Lower leg skin (tissue), 4 donors: ENCODE measurements at regions not wholly inside any gene's neighbourhood (a gene's known extent, or its start where the extent isn't known, plus 50 kb on each side); places are given as distances from the start of the nearest gene placed in this dataset.

Experiments
- DNase-seq, 2 donors: peaks; one replicate each; pipeline ENCODE4 v3.0.0-alpha.2; 2019; ENCODE audit warnings: low spot score in 2 of 2
- H3K4me3 ChIP-seq: fragments of 200-600 bp; sonication (generic); 2 replicates; pipeline ENCODE4 v1.5.1; 2017; ENCODE audit warnings: mild to moderate bottlenecking, low read depth; ENCODE audit not compliant: poor library complexity, severe bottlenecking
- POLR2A ChIP-seq, 2 donors: fragments of 450-650 bp; IDR thresholded peaks; one replicate each; pipeline ENCODE4 v1.6.1; 2016 to 2017; ENCODE audit warnings: antibody characterized with exemption in 2 of 2, mild to moderate bottlenecking in 1 of 2, moderate library complexity in 1 of 2
- WGBS, 2 donors: methylation state at CpG; one replicate each; pipeline ENCODE4 v1.1.5; 2018; 5-methylcytosine and 5-hydroxymethylcytosine counted together
- intact Hi-C: fragments of 100-400 bp; cut with DNase I; formaldehyde crosslinking; loops from one replicate; pipeline ENCODE4 v1.15.0; 2023; ENCODE audit warnings: low total_unique reads
- TF ChIP-seq, protein P1 (sequence below), 3 donors: fragments of 450-650 bp; IDR thresholded peaks; one replicate each; pipeline ENCODE4 v1.5.1; 2016; ENCODE audit warnings: antibody characterized with exemption in 3 of 3, mild to moderate bottlenecking in 3 of 3, moderate library complexity in 2 of 3

DNA sequence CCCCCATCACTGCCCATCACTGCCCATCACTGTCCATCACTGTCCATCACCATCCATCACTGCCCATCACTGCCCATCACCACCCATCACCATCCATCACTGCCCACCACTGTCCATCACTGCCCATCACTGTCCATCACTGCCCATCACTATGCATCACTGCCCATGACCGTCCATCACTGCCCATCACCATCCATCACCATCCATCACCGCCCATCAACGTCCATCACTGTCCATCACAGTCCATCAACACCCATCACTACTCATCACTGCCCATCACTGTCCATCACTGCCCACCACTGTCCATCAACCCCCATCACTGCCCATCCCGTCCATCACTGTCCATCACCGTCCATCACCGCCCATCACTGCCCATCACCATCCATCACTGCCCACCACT, 57.8 kb upstream of the OTOS start:
- no peak for TF ChIP-seq POLR2A (IDR thresholded peaks at IDR 0.05)
- TF ChIP-seq, protein P1, sequence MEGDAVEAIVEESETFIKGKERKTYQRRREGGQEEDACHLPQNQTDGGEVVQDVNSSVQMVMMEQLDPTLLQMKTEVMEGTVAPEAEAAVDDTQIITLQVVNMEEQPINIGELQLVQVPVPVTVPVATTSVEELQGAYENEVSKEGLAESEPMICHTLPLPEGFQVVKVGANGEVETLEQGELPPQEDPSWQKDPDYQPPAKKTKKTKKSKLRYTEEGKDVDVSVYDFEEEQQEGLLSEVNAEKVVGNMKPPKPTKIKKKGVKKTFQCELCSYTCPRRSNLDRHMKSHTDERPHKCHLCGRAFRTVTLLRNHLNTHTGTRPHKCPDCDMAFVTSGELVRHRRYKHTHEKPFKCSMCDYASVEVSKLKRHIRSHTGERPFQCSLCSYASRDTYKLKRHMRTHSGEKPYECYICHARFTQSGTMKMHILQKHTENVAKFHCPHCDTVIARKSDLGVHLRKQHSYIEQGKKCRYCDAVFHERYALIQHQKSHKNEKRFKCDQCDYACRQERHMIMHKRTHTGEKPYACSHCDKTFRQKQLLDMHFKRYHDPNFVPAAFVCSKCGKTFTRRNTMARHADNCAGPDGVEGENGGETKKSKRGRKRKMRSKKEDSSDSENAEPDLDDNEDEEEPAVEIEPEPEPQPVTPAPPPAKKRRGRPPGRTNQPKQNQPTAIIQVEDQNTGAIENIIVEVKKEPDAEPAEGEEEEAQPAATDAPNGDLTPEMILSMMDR (IDR thresholded peaks at IDR 0.05), result no peak
- DNase-seq, result peak in 1 of 2 donors; percentile 64
- no peak overlapping the region for H3K4me3 ChIP-seq
- intact Hi-C loops, result no loop called here
- 88 to 94% methylated on average over 6 of the region's 6 CpGs for WGBS, 2 donors

DNA sequence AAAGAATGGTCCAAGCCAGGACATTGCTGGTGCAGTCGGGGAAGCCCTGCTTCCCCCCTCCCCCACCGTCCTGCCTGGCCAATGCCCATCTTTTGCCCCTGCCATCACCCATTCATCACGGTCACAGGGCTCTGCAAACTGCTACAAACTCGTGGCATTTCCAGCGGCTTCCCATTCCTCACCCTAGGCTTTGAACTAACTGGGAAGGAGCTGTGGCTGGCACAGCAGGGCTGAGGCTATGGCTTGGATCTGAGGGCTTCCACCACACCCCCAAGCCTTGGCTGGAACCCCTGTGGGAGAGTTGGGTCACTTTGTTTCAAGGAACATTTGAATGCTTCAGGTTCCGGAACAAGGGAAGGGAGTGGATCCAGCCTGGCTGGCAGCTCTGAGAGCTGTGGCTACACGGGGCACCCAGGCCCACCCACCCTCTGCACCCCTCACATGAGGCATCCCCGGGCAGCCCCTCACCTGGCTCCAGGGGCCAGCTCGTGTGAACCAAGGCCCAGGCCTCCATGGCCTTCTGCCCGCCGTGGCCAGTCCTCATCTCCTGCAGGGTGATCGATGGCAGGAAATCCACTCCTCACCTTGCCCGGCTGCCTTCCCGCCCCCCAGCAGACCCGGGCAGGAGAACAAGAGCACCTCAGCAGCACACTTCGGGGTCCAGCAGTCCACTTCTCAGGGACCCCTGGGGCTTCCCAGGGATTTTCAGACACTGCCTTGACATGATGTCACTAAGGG, 58.8 kb upstream of the OTOS start:
- DNase-seq, result peak in 1 of 2 donors; percentile 49
- intact Hi-C loops, result no loop called here
- H3K4me3 ChIP-seq, result no peak overlapping the region
- TF ChIP-seq, protein P1 (IDR thresholded peaks at IDR 0.05), result no peak
- no peak for TF ChIP-seq POLR2A (IDR thresholded peaks at IDR 0.05)
- 81 to 85% methylated on average over 12 to 15 of the region's 16 CpGs for WGBS, 2 donors

DNA sequence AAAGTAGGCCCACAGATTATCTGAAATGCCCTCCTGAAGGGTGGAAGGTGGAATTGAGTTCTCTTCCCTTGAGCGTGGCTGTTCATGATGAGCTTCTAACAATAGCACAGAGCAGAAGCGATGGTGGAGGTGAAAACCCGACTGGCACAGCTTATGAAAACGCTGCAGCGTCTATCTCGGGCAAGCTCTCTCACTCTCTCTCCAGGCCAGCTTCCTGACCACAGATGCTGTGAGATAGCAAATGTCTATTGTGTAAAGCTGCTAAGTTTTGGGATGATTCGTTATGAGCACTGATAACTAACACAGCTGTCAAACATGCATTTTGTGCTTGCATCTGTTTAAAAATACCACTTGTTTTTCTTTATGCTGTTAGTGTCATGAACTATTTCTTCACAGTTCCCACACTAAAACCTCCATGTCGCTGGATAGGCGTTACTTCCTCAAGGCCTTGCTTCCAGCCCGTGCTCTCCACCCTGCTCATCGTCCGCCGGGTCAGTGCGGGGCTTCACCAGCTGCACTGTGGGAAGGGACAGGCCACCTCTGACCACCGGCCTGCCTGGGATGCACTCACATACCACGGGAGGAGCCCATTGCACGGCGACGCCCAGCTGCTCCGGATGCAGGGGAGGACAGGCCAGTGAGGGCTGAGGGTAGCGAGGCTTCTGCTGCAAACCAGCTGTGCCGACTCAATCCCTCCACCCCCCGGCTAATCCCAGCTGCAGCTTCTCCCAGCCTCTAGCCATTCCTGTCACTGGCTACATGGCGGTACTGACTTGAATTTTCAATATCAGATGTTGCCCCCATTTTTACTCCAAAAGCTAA, 60.0 kb upstream of the OTOS start:
- H3K4me3 ChIP-seq, result no peak overlapping the region
- peak in 1 of 2 donors; percentile 81 for DNase-seq
- 59 to 61% methylated on average over 22 to 24 of the region's 24 CpGs for WGBS, 2 donors
- no peak for TF ChIP-seq POLR2A (IDR thresholded peaks at IDR 0.05)
- TF ChIP-seq, protein P1 (IDR thresholded peaks at IDR 0.05), result no peak
- intact Hi-C loops, result no loop called here

DNA sequence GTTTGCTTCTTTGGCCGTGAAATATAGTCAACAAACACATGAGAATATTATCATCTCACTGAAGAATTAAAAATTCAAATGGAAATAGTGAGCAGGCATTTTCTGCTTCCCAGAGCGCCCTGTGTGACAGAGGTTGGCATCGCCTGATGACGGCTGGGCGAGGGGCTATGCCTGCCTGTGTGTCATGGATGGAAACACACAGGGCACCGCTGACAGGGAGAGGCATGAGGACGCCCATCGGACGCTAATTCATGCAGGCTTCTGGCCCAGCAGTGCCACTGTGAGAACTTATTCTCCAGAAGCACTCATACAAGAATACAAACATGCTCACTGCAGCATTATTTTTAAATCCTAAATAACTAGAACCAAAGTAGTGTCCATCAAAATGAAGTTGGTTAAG, 61.4 kb upstream of the OTOS start:
- DNase-seq, result peak in 1 of 2 donors; percentile 23
- 75 to 84% methylated on average over 9 of the region's 9 CpGs for WGBS, 2 donors
- TF ChIP-seq POLR2A (IDR thresholded peaks at IDR 0.05), result no peak
- TF ChIP-seq, protein P1 (IDR thresholded peaks at IDR 0.05), result no peak
- intact Hi-C loops, result no loop called here
- no peak overlapping the region for H3K4me3 ChIP-seq

DNA sequence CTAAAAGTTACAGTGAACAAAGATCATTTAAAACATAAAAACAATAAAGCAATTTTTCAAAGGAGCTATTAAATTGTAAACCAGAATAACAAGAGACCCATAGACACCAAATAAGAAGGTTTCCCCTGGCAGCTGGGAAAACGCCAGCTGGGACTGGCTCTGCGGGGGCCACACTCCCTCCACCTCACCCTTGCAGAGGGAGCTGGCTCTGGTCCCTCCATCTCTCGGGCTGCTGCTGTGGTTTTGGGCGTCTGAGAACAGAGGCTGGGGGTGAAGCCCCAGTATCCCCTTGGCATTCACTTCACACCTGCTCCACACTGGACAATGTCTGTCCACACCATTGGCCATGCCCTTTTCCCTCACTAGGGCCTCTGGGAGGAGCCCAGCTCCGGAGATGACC, 62.1 kb upstream of the OTOS start:
- no peak for TF ChIP-seq POLR2A (IDR thresholded peaks at IDR 0.05)
- TF ChIP-seq, protein P1 (IDR thresholded peaks at IDR 0.05), result no peak
- intact Hi-C loops, result no loop called here
- no peak for DNase-seq
- no peak overlapping the region for H3K4me3 ChIP-seq
- WGBS, 2 donors, result 65 to 66% methylated on average over 5 of the region's 5 CpGs
